ENCODE measurements at regions not wholly inside any gene's neighbourhood (a gene's known extent, or its start where the extent isn't known, plus 50 kb on each side); places are given as distances from the start of the nearest gene placed in this dataset.

DNA sequence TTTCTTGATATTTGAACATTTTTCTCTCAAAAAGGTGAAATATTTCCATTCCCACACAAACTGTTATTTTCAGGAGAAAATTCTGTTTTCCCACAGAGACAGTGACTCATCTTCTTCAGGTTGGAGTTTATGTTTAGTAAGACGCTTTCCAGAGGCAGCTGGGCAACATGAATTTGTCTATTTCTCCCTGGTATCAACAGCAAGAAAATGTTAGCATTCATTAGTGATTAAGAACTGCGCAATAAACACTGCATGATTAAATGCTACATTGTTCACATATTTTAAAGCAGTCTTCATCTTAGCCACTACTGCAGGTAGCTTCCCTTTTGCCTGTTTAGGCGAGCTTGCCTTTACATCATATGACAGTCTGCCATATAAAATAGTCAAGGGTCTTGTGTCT lies 295.7 kb downstream of the C6orf118 start:
- CTCF ChIA-PET = no interaction called here
- H3K9me3 Mint-ChIP-seq = peaks cover 0 to 19% (median 9%) of the 10 kb centered on the region in 11 donors
- H3K4me3 ChIP-seq (ENCODE audit: low read length) = no peak overlapping the region

DNA sequence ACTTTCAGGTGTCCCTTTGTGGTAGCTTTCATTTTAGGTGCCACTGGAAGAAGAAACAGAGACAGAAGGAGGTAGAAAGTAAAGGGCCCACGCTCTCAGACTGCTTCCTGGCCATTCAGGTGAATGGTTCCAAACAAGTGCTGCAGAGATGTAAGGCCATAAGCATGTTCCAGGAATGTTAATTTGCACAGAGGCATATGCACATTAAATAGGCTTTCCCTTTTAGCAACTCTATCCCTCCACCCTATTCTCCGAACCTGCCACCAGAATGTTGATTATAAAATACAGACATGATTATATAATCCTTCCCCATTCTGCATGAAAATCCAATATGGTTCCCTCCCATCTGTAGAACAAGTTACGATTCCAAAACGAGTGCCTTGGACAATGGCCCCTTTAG lies 297.2 kb downstream of the C6orf118 start:
- Histone ChIP-seq H3K27ac (ENCODE audit: low read depth, low read length) (no peak overlapping the region), H3K4me1 (ENCODE audit: control insufficient read depth in 2 of 2, insufficient read depth in 2 of 2, low read length in 2 of 2) (no peaks in the 10 kb centered on the region), H3K27me3 (ENCODE audit: control insufficient read depth in 2 of 2, insufficient read depth in 2 of 2, low read length in 2 of 2) (no peaks in the 10 kb centered on the region), H3K4me3 (ENCODE audit: low read length) (no peak overlapping the region), H3K9me3 (ENCODE audit: control insufficient read depth in 2 of 3, low read length in 3 of 3) (no peaks in the 10 kb centered on the region), H3K36me3 (ENCODE audit: control insufficient read depth in 2 of 3, insufficient read depth in 3 of 3, low read length in 3 of 3) (no peaks in the 10 kb centered on the region)
- no peaks in the 10 kb centered on the region for H3K27me3 Mint-ChIP-seq
- intact Hi-C loops (cut with micrococcal nuclease) = no loop called here
- CTCF ChIA-PET = no interaction called here
- H3K27ac Mint-ChIP-seq = no peak overlapping the region
- POLR2A ChIA-PET = no interaction called here
- H3K4me3 Mint-ChIP-seq = no peak overlapping the region
- DNase-seq = no peak
- no peaks in the 10 kb centered on the region for H3K36me3 Mint-ChIP-seq
- H3K9me3 Mint-ChIP-seq = peaks cover 0 to 23% (median 8%) of the 10 kb centered on the region in 11 donors
- ATAC-seq = no peak
- no peaks in the 10 kb centered on the region for H3K4me1 Mint-ChIP-seq

More for the DNA sequence above, 295.7 kb downstream of the C6orf118 start:
- H3K27ac Mint-ChIP-seq = no peak overlapping the region
- no peaks in the 10 kb centered on the region for H3K4me1 ChIP-seq (ENCODE audit: control insufficient read depth in 2 of 2, insufficient read depth in 2 of 2, low read length in 2 of 2)
- H3K27ac ChIP-seq (ENCODE audit: low read depth, low read length) = no peak overlapping the region
- H3K27me3 ChIP-seq (ENCODE audit: control insufficient read depth in 2 of 2, insufficient read depth in 2 of 2, low read length in 2 of 2) = no peaks in the 10 kb centered on the region
- H3K36me3 Mint-ChIP-seq = no peaks in the 10 kb centered on the region
- no peaks in the 10 kb centered on the region for H3K4me1 Mint-ChIP-seq
- no peaks in the 10 kb centered on the region for H3K9me3 ChIP-seq (ENCODE audit: control insufficient read depth in 2 of 3, low read length in 3 of 3)
- POLR2A ChIA-PET = no interaction called here
- DNase-seq = no peak
- no peak overlapping the region for H3K4me3 Mint-ChIP-seq
- H3K27me3 Mint-ChIP-seq = no peaks in the 10 kb centered on the region
- intact Hi-C loops (cut with micrococcal nuclease) = no loop called here
- ATAC-seq = no peak
- no peaks in the 10 kb centered on the region for H3K36me3 ChIP-seq (ENCODE audit: control insufficient read depth in 2 of 3, insufficient read depth in 3 of 3, low read length in 3 of 3)

DNA sequence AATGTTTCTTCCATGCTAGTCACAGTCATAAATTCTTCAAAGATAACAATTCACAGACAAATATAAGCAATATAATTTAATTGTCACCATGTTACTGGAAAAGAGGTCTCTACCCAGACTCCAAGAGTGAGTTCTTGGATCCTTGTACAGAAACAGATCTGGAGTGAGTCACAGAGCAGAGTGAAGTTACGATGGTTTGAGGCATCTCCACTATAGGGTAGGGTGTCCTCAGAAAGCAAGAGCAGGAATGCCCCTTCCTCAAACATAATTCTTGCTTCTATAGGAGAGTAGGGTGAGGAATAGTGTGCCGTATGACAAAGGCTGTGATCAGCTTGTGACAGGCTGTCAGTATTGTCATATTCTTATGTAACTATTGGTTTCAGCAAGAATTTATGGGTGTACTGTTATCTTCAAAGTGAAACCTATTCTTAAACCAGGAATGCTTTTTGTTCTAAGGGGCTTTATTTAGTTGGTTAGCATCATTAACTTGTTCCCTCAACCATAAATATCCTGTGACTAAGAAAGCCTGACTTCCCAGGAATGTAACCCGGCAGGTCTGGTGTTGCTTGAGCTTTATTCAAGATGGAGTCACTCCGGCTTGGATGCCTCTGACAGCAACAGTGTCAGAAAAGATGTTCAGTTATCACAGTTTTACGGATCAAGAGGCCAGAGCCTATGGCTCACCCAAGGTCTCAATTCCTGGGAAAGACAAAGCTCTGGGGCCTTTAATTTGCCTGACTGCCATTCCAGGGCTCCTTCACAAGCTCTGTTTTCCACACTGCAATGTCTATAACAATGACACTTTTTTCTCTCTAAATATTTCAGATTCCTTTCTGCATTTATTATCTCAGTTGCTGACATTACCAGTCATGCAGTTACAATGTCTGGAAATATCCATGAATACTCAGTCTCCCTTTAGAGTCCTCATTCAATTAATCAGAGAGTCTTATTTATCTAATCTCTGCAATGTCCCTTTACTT lies 298.6 kb downstream of the C6orf118 start:
- Histone ChIP-seq H3K4me3 (ENCODE audit: low read length) (no peak overlapping the region), H3K9me3 (ENCODE audit: control insufficient read depth in 2 of 3, low read length in 3 of 3) (no peaks in the 10 kb centered on the region), H3K27me3 (ENCODE audit: control insufficient read depth in 2 of 2, insufficient read depth in 2 of 2, low read length in 2 of 2) (no peaks in the 10 kb centered on the region), H3K27ac (ENCODE audit: low read depth, low read length) (no peak overlapping the region), H3K4me1 (ENCODE audit: control insufficient read depth in 2 of 2, insufficient read depth in 2 of 2, low read length in 2 of 2) (no peaks in the 10 kb centered on the region), H3K36me3 (ENCODE audit: control insufficient read depth in 2 of 3, insufficient read depth in 3 of 3, low read length in 3 of 3) (no peaks in the 10 kb centered on the region)
- CTCF ChIA-PET = no interaction called here
- Mint-ChIP-seq H3K9me3 (peaks cover 0 to 25% (median 8%) of the 10 kb centered on the region in 11 donors), H3K4me1 (no peaks in the 10 kb centered on the region), H3K27me3 (no peaks in the 10 kb centered on the region), H3K27ac (no peak overlapping the region), H3K4me3 (no peak overlapping the region), H3K36me3 (no peaks in the 10 kb centered on the region)
- POLR2A ChIA-PET = no interaction called here
- DNase-seq (no peak), ATAC-seq (no peak)
- intact Hi-C loops (cut with micrococcal nuclease) = no loop called here

DNA sequence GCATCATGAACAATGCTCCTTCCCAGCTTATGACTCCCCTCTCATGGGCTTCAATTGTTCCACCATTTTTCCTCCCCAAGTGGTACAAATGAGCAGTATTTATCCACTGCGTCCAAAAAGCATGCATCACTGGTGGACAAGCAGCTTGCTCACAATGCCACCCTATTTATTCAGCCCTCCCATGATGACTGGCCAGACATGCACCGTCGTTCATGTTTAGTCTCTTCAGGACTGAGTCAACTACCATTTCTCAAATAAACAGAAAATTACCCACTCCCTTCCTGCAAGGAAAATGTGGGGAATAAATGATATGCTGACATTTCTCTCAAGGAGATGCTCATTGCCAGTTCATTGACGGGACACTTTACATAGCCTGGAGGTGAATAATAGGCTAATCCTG lies 300.4 kb downstream of the C6orf118 start:
- DNase-seq (no peak), ATAC-seq (no peak)
- H3K36me3 Mint-ChIP-seq = peaks cover 0 to 4% (median 0%) of the 10 kb centered on the region in 5 donors
- no peaks in the 10 kb centered on the region for H3K9me3 ChIP-seq (ENCODE audit: control insufficient read depth in 2 of 3, low read length in 3 of 3)
- no peaks in the 10 kb centered on the region for H3K27me3 Mint-ChIP-seq
- no peak overlapping the region for H3K4me3 Mint-ChIP-seq
- POLR2A ChIA-PET = no interaction called here
- H3K4me1 ChIP-seq (ENCODE audit: control insufficient read depth in 2 of 2, insufficient read depth in 2 of 2, low read length in 2 of 2) = no peaks in the 10 kb centered on the region
- intact Hi-C loops (cut with micrococcal nuclease) = no loop called here
- H3K4me1 Mint-ChIP-seq = no peaks in the 10 kb centered on the region
- no peaks in the 10 kb centered on the region for H3K27me3 ChIP-seq (ENCODE audit: control insufficient read depth in 2 of 2, insufficient read depth in 2 of 2, low read length in 2 of 2)
- H3K27ac ChIP-seq (ENCODE audit: low read depth, low read length) = no peak overlapping the region
- H3K4me3 ChIP-seq (ENCODE audit: low read length) = no peak overlapping the region
- no peaks in the 10 kb centered on the region for H3K36me3 ChIP-seq (ENCODE audit: control insufficient read depth in 2 of 3, insufficient read depth in 3 of 3, low read length in 3 of 3)
- no peak overlapping the region for H3K27ac Mint-ChIP-seq
- CTCF ChIA-PET = no interaction called here
- peaks cover 1 to 33% (median 9%) of the 10 kb centered on the region in 11 donors for H3K9me3 Mint-ChIP-seq

DNA sequence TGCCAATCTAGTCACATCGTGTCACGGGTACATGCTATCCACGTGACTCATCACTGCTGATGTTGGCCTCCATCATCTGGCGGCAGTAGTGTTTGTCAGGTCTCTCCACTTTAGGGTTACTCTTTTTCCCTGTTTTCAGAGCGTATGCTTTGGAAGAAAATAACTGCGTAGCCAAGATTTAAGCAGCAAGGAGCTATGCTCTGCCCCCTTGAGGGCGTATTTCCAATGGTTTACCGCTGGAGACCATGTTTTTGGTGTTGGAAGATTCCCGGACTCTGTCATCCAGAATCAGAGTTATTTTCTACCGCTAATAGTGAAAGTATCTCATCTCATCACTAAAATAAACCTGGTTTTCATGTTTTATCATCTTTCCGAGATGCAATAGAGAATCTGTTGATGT lies 306.5 kb downstream of the C6orf118 start:
- intact Hi-C loops (cut with micrococcal nuclease) = no loop called here
- ChIA-PET CTCF (no interaction called here), POLR2A (no interaction called here)
- Histone ChIP-seq H3K4me1 (ENCODE audit: control insufficient read depth in 2 of 2, insufficient read depth in 2 of 2, low read length in 2 of 2) (no peaks in the 10 kb centered on the region), H3K27ac (ENCODE audit: low read depth, low read length) (no peak overlapping the region), H3K9me3 (ENCODE audit: control insufficient read depth in 2 of 3, low read length in 3 of 3) (no peaks in the 10 kb centered on the region), H3K27me3 (ENCODE audit: control insufficient read depth in 2 of 2, insufficient read depth in 2 of 2, low read length in 2 of 2) (no peaks in the 10 kb centered on the region), H3K36me3 (ENCODE audit: control insufficient read depth in 2 of 3, insufficient read depth in 3 of 3, low read length in 3 of 3) (no peaks in the 10 kb centered on the region), H3K4me3 (ENCODE audit: low read length) (no peak overlapping the region)
- Mint-ChIP-seq H3K27me3 (no peaks in the 10 kb centered on the region), H3K27ac (no peak overlapping the region), H3K36me3 (peaks cover 0 to 4% (median 0%) of the 10 kb centered on the region in 5 donors), H3K9me3 (peaks cover 1 to 21% (median 9%) of the 10 kb centered on the region in 11 donors), H3K4me3 (no peak overlapping the region), H3K4me1 (no peaks in the 10 kb centered on the region)
- no peak for ATAC-seq
- DNase-seq = no peak

DNA sequence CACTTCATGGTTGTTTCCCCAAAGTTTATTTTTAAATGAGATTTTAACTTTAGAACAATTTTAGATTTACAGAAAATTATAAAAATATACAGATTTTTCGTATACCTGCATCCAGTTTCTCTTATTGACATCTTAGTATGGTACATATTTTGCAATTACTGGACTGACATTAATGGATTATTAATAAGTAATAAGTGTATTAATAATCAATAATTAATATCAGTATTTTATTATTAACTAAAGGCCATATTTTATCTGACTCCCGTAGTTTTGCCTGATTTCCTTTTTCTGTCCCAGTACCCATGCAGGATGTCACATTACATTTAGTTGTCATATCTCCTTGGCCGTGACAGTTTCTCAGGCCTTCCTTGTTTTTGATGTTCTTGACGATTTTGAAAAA lies 307.0 kb downstream of the C6orf118 start:
- ATAC-seq (no peak), DNase-seq (no peak)
- Mint-ChIP-seq H3K27ac (no peak overlapping the region), H3K4me3 (no peak overlapping the region), H3K4me1 (no peaks in the 10 kb centered on the region), H3K36me3 (peaks cover 0 to 4% (median 0%) of the 10 kb centered on the region in 5 donors), H3K27me3 (no peaks in the 10 kb centered on the region), H3K9me3 (peaks cover 1 to 20% (median 9%) of the 10 kb centered on the region in 11 donors)
- H3K27ac ChIP-seq (ENCODE audit: low read depth, low read length) = no peak overlapping the region
- ChIA-PET CTCF (no interaction called here), POLR2A (no interaction called here)
- H3K4me1 ChIP-seq (ENCODE audit: control insufficient read depth in 2 of 2, insufficient read depth in 2 of 2, low read length in 2 of 2) = no peaks in the 10 kb centered on the region
- H3K9me3 ChIP-seq (ENCODE audit: control insufficient read depth in 2 of 3, low read length in 3 of 3) = no peaks in the 10 kb centered on the region
- H3K4me3 ChIP-seq (ENCODE audit: low read length) = no peak overlapping the region
- intact Hi-C loops (cut with micrococcal nuclease) = no loop called here
- no peaks in the 10 kb centered on the region for H3K36me3 ChIP-seq (ENCODE audit: control insufficient read depth in 2 of 3, insufficient read depth in 3 of 3, low read length in 3 of 3)
- no peaks in the 10 kb centered on the region for H3K27me3 ChIP-seq (ENCODE audit: control insufficient read depth in 2 of 2, insufficient read depth in 2 of 2, low read length in 2 of 2)
